ENCODE measurements at regions not wholly inside any gene's neighbourhood (a gene's known extent, or its start where the extent isn't known, plus 50 kb on each side); places are given as distances from the start of the nearest gene placed in this dataset.

DNA sequence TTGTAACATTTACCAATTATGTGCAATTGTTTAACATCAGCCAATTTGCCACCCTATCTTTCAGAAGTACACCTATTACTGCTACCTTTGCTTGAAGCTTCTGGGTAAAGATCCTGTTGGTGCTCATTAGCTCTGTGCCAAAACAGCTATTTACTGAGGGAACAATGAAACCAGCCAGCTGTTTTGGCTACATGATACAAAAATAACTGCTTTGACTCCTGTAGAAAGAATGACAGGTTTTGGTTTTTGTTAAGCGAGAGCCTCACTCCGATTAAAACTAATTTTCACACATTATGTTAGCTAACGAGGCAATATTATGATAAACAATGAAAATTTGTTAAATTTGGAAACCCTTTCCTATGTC, 907.0 kb downstream of the EPHA4 start:
- Mint-ChIP-seq H3K36me3 (no peaks in the 10 kb centered on the region), H3K4me3 (no peak overlapping the region), H3K27me3 (peaks cover 8 to 12% (median 9%) of the 10 kb centered on the region in 3 donors), H3K9me3 (peaks cover 0 to 17% (median 3%) of the 10 kb centered on the region in 7 donors), H3K4me1 (no peaks in the 10 kb centered on the region), H3K27ac (no peak overlapping the region)
- no peak for ATAC-seq (ENCODE audit: low read depth in 2 of 2)
- DNase-seq: no peak

GRCh38 chr2:220669324-220669723, 902.8 kb downstream of the EPHA4 start:
- H3K9me3 Mint-ChIP-seq: peaks cover 0 to 12% (median 3%) of the 10 kb centered on the region in 7 donors
- ATAC-seq (ENCODE audit: low read depth in 2 of 2): no peak
- H3K36me3 Mint-ChIP-seq: no peaks in the 10 kb centered on the region
- no peak overlapping the region for H3K27ac Mint-ChIP-seq
- no peak overlapping the region for H3K4me3 Mint-ChIP-seq
- no peak for DNase-seq
- peaks cover 8 to 12% (median 12%) of the 10 kb centered on the region in 3 donors for H3K27me3 Mint-ChIP-seq
- no peaks in the 10 kb centered on the region for H3K4me1 Mint-ChIP-seq

GRCh38 chr2:220670511-220670910, 901.6 kb downstream of the EPHA4 start:
- Mint-ChIP-seq H3K4me1 (no peaks in the 10 kb centered on the region), H3K36me3 (no peaks in the 10 kb centered on the region), H3K4me3 (no peak overlapping the region), H3K9me3 (peaks cover 0 to 12% (median 2%) of the 10 kb centered on the region in 7 donors), H3K27ac (no peak overlapping the region), H3K27me3 (peaks cover 8 to 12% (median 12%) of the 10 kb centered on the region in 3 donors)
- DNase-seq (no peak), ATAC-seq (ENCODE audit: low read depth in 2 of 2) (no peak)

DNA sequence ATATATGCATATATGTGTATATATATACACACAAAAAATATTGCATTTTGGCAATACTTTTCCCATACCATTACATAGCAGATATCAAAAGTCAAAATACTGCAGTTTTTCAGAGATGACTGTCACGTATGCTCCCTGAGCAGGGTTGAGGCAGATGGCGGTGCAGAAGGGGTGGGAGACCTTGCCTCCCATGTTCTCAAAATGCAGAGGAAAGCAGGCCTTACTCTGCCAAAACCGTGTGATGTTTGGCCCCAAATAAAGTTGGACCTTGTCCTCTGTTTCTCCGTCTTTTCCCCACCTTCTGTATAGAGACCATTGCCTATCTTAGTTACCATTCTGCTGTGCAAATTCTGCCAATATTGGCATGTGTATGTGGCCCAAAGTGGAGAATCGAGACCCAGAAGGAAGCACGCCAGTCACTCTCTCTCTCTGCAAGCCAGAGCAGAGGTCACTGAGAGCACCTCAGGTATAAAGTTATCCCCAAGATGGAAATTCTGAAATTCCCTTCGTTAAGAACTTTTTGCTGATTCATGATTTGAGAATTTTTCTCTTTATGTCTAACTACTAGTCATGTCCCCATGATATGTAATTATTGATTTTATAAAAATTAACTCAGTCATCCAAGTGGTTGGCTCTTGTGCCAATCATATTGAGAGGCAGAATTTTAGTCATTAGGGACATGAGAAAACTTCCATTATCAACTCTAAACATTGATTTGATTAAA, 898.8 kb downstream of the EPHA4 start:
- H3K27me3 Mint-ChIP-seq: peaks cover 8 to 12% (median 8%) of the 10 kb centered on the region in 3 donors
- ATAC-seq (ENCODE audit: low read depth in 2 of 2): no peak

DNA sequence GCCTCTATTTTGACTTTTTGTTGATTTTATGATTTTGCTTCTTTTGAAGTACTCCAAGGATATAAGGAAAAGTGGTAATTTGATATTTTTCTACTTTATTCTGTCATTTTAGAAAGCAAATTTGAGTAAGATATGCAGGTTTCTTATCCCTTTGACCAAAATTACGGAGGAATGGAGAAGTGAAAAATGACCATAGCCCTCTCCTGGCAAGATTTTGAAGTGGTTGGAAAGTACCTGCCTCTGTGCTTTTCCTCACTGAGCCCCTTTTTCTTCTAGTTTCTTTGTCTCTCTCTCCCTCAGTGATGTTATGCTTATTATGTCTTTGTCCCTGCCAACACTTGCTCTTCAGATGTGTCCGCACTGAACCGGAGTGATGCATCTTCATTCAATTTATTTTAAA, 898.1 kb downstream of the EPHA4 start:
- ATAC-seq (ENCODE audit: low read depth in 2 of 2): no peak
- peaks cover 0 to 6% (median 1%) of the 10 kb centered on the region in 7 donors for H3K9me3 Mint-ChIP-seq

More for the DNA sequence above, 898.8 kb downstream of the EPHA4 start:
- no peak for DNase-seq
- Mint-ChIP-seq H3K27ac (no peak overlapping the region), H3K4me3 (no peak overlapping the region), H3K36me3 (no peaks in the 10 kb centered on the region), H3K4me1 (no peaks in the 10 kb centered on the region), H3K9me3 (peaks cover 0 to 12% (median 1%) of the 10 kb centered on the region in 7 donors)

GRCh38 chr2:220676695-220677094, 895.4 kb downstream of the EPHA4 start:
- Mint-ChIP-seq H3K27me3 (peaks cover 0 to 18% (median 8%) of the 10 kb centered on the region in 3 donors), H3K36me3 (no peaks in the 10 kb centered on the region), H3K4me3 (no peak overlapping the region), H3K9me3 (no peaks in the 10 kb centered on the region), H3K4me1 (no peaks in the 10 kb centered on the region), H3K27ac (no peak overlapping the region)
- ATAC-seq (ENCODE audit: low read depth in 2 of 2): no peak
- DNase-seq: no peak

More for the DNA sequence above, 898.1 kb downstream of the EPHA4 start:
- Mint-ChIP-seq H3K27ac (no peak overlapping the region), H3K4me3 (no peak overlapping the region), H3K4me1 (no peaks in the 10 kb centered on the region), H3K36me3 (no peaks in the 10 kb centered on the region), H3K27me3 (peaks cover 7 to 11% (median 8%) of the 10 kb centered on the region in 3 donors)
- DNase-seq: no peak

GRCh38 chr2:220678943-220679342, 893.2 kb downstream of the EPHA4 start:
- H3K4me3 Mint-ChIP-seq: no peak overlapping the region
- no peaks in the 10 kb centered on the region for H3K4me1 Mint-ChIP-seq
- peaks cover 0 to 17% (median 12%) of the 10 kb centered on the region in 3 donors for H3K27me3 Mint-ChIP-seq
- no peaks in the 10 kb centered on the region for H3K36me3 Mint-ChIP-seq
- DNase-seq: no peak
- H3K9me3 Mint-ChIP-seq: no peaks in the 10 kb centered on the region
- ATAC-seq (ENCODE audit: low read depth in 2 of 2): no peak
- no peak overlapping the region for H3K27ac Mint-ChIP-seq

- Mint-ChIP-seq H3K9me3 (no peaks in the 10 kb centered on the region), H3K27ac (no peak overlapping the region), H3K4me3 (no peak overlapping the region), H3K27me3 (peaks cover 5 to 26% (median 25%) of the 10 kb centered on the region in 3 donors), H3K36me3 (no peaks in the 10 kb centered on the region), H3K4me1 (peaks cover 0 to 4% (median 4%) of the 10 kb centered on the region in 3 donors)
- ATAC-seq (ENCODE audit: low read depth in 2 of 2) (no peak), DNase-seq (no peak)
Measured at GRCh38 chr2:220682616-220683015, 889.5 kb downstream of the EPHA4 start.

- Mint-ChIP-seq H3K4me1 (peaks cover 0 to 4% (median 4%) of the 10 kb centered on the region in 3 donors), H3K27me3 (peaks cover 6 to 25% (median 25%) of the 10 kb centered on the region in 3 donors), H3K27ac (peak overlapping the region in 1 of 6 donors; percentile 16), H3K36me3 (no peaks in the 10 kb centered on the region), H3K4me3 (no peak overlapping the region), H3K9me3 (no peaks in the 10 kb centered on the region)
- no peak for ATAC-seq (ENCODE audit: low read depth in 2 of 2)
- DNase-seq: no peak
Measured at GRCh38 chr2:220684099-220684498, 888.0 kb downstream of the EPHA4 start.

GRCh38 chr2:220687231-220687843, 884.8 kb downstream of the EPHA4 start:
- Mint-ChIP-seq H3K9me3 (no peaks in the 10 kb centered on the region), H3K4me3 (no peak overlapping the region), H3K4me1 (peaks cover 0 to 4% (median 4%) of the 10 kb centered on the region in 3 donors), H3K27ac (no peak overlapping the region), H3K27me3 (peaks cover 21 to 26% (median 23%) of the 10 kb centered on the region in 3 donors), H3K36me3 (no peaks in the 10 kb centered on the region)
- peak; percentile 44 for DNase-seq
- ATAC-seq (ENCODE audit: low read depth in 2 of 2): peak; percentile 64 to 82

DNA sequence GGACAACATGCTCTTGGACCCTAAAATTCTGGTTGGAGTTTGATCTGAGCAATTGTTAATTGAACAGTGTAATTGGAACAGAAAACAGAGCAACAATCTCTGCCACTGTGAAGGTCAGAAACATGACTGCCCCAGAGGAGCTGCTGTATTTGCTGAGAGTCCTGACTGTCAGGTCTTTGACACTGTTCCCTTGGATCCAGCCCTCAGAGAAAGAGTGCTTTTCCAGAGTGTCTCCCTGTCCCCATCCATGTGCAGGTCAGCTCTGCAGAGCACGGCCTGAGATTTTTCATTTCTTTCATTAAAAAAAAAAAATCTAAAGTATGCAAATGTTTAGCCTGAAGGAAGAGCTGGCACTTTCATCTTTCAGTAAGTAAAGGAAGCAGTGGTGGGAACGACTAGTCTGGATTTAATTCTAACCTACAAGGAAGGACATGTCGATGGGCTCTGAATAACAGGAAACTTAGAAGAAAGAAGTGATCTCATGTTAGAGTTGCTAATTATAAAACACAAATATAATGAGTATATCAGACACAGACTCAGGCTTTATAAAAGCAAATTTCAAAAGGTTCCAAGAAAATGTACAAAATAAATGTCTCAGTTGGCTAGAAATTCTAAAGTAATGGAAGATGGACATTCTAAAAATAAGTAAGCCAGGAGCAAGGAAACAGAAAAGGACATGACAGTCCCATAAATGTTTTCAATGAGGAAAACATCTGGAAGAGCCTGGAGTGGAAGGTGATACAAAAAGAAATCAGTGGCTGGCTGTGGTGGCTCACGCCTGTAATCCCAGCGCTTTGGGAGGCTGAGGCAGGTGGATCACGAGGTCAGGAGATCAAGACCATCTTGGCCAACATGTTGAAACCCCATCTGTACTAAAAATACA, 876.5 kb downstream of the EPHA4 start:
- H3K9me3 Mint-ChIP-seq: peaks cover 0 to 1% (median under 1%) of the 10 kb centered on the region in 7 donors
- H3K27ac Mint-ChIP-seq: no peak overlapping the region
- no peak for ATAC-seq (ENCODE audit: low read depth in 2 of 2)
- H3K4me3 Mint-ChIP-seq: no peak overlapping the region
- peaks cover 14 to 24% (median 17%) of the 10 kb centered on the region in 3 donors for H3K27me3 Mint-ChIP-seq
- DNase-seq: no peak
- H3K4me1 Mint-ChIP-seq: no peaks in the 10 kb centered on the region
- no peaks in the 10 kb centered on the region for H3K36me3 Mint-ChIP-seq

DNA sequence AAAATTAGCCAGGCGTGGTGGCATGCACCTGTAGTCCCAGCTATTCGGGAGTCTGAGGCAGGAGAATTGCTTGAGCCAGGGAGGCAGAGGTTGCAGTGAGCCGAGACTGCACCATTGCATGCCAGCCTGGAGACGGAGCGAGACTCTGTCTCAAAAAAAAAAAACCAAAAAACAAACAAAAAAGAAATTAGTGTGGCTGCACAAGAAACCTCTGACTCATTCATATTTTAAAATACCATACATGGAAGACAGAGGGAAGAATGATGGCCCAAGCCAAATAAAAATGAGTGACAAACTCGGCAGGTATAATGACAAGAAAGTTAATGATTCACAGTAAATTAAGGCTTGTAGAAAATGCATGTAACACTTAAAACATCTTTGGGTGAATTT, 875.8 kb downstream of the EPHA4 start:
- peaks cover under 1 to 7% (median 3%) of the 10 kb centered on the region in 7 donors for H3K9me3 Mint-ChIP-seq
- no peak for ATAC-seq (ENCODE audit: low read depth in 2 of 2)
- no peaks in the 10 kb centered on the region for H3K36me3 Mint-ChIP-seq
- no peaks in the 10 kb centered on the region for H3K4me1 Mint-ChIP-seq
- peaks cover 9 to 17% (median 12%) of the 10 kb centered on the region in 3 donors for H3K27me3 Mint-ChIP-seq
- no peak overlapping the region for H3K27ac Mint-ChIP-seq
- H3K4me3 Mint-ChIP-seq: no peak overlapping the region
- no peak for DNase-seq

GRCh38 chr2:220697011-220697410, 875.1 kb downstream of the EPHA4 start:
- Mint-ChIP-seq H3K4me1 (no peaks in the 10 kb centered on the region), H3K36me3 (no peaks in the 10 kb centered on the region), H3K27me3 (peaks cover 9 to 17% (median 12%) of the 10 kb centered on the region in 3 donors), H3K9me3 (peaks cover 3 to 11% (median 5%) of the 10 kb centered on the region in 7 donors), H3K27ac (no peak overlapping the region), H3K4me3 (no peak overlapping the region)
- ATAC-seq (ENCODE audit: low read depth in 2 of 2) (no peak), DNase-seq (no peak)

All from naive B cell (primary cell).